ENCODE measurements at regions not wholly inside any gene's neighbourhood (a gene's known extent, or its start where the extent isn't known, plus 50 kb on each side); places are given as distances from the start of the nearest gene placed in this dataset.
"Not testable (repeated sequence)": the region's sequence is repeated elsewhere in the genome, so short reads cannot be mapped to it uniquely, and the experiment has no call there.

DNA sequence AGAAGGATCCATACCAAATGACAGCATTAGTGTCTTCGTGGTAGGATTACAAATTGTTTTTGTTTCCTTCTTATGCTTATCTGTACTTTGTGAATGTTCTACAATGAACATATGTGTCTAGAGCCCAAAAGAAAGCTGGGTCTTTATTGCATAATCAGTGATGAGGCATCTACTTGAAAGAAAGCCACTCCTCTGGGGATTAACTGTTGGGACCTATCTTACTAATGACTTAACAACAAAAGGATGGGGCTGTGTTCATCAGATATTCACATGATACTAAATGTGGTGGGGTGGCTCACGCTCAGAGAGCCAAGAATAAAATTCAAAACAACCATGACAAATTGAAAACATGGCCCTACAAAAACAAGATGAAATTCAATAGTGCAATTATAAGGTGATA is 160.2 kb downstream of the RGS9 start:
- Histone ChIP-seq H3K27ac (replicated peaks) (no peak overlapping the region), H3K36me3 (no peaks in the 10 kb centered on the region), H3K27me3 (ENCODE audit: low read depth) (peaks cover 28% of the 10 kb centered on the region), H3K9me3 (replicated peaks) (peaks cover 6% of the 10 kb centered on the region), H3K4me1 (no peaks in the 10 kb centered on the region), H3K4me3 (no peak overlapping the region)
- no peak for DNase-seq
- intact Hi-C loops (cut with micrococcal nuclease): loop anchor here (10.0 kb wide), 1 partner anchor 867 kb away; no protein-coding TSS in a partner anchor
- no peak for TF ChIP-seq CTCF (IDR thresholded peaks at IDR 0.05; ENCODE audit: borderline replicate concordance)

- H3K9me3 ChIP-seq (replicated peaks): no peaks in the 10 kb centered on the region
- no peaks in the 10 kb centered on the region for H3K36me3 ChIP-seq
- intact Hi-C loops (cut with micrococcal nuclease): loop anchor here (10.0 kb wide), 1 partner anchor 871 kb away; no protein-coding TSS in a partner anchor
- peak; percentile 81 for TF ChIP-seq CTCF (IDR thresholded peaks at IDR 0.05; ENCODE audit: borderline replicate concordance)
- peaks cover 12% of the 10 kb centered on the region for H3K27me3 ChIP-seq (ENCODE audit: low read depth)
- no peak overlapping the region for H3K27ac ChIP-seq (replicated peaks)
- no peaks in the 10 kb centered on the region for H3K4me1 ChIP-seq
- H3K4me3 ChIP-seq: no peak overlapping the region
- peak; percentile 38 for DNase-seq
These were observed 157.1 kb downstream of the RGS9 start for GRCh38 chr17:65294181-65294719.

- intact Hi-C loops (cut with micrococcal nuclease): loop anchor here (10.0 kb wide), 1 partner anchor 871 kb away; no protein-coding TSS in a partner anchor
- no peak for DNase-seq
- Histone ChIP-seq H3K27ac (replicated peaks) (no peak overlapping the region), H3K4me3 (no peak overlapping the region), H3K27me3 (ENCODE audit: low read depth) (peaks cover 12% of the 10 kb centered on the region), H3K9me3 (replicated peaks) (no peaks in the 10 kb centered on the region), H3K4me1 (no peaks in the 10 kb centered on the region), H3K36me3 (no peaks in the 10 kb centered on the region)
- no peak for TF ChIP-seq CTCF (IDR thresholded peaks at IDR 0.05; ENCODE audit: borderline replicate concordance)
These were observed 156.5 kb downstream of the RGS9 start for GRCh38 chr17:65293584-65294180.

DNA sequence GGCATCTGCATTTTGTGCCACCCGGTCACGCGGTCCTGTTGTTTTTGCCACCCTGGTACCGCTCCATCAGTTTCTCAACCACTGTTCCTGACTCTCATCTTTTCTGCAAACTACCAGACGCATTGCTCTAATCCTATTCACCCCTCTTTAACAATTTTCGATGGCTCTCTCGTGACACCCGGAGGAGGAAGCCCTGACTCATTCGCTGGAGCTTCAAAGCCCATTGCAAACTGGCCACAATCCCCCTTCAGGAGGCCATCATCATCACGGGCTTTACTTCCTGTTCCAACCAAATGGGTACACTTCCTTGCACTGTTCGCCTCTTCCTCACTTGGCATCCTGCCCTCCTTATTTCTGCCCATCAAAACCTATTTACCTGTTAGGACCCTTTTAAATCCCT is 155.3 kb downstream of the RGS9 start:
- peaks cover 12% of the 10 kb centered on the region for H3K27me3 ChIP-seq (ENCODE audit: low read depth)
- intact Hi-C loops (cut with micrococcal nuclease): loop anchor here (10.0 kb wide), 1 partner anchor 872 kb away; no protein-coding TSS in a partner anchor
- H3K27ac ChIP-seq (replicated peaks): no peak overlapping the region
- TF ChIP-seq CTCF (IDR thresholded peaks at IDR 0.05; ENCODE audit: borderline replicate concordance): no peak
- no peak for DNase-seq
- no peak overlapping the region for H3K4me3 ChIP-seq
- H3K9me3 ChIP-seq (replicated peaks): no peaks in the 10 kb centered on the region
- no peaks in the 10 kb centered on the region for H3K36me3 ChIP-seq
- H3K4me1 ChIP-seq: no peaks in the 10 kb centered on the region

DNA sequence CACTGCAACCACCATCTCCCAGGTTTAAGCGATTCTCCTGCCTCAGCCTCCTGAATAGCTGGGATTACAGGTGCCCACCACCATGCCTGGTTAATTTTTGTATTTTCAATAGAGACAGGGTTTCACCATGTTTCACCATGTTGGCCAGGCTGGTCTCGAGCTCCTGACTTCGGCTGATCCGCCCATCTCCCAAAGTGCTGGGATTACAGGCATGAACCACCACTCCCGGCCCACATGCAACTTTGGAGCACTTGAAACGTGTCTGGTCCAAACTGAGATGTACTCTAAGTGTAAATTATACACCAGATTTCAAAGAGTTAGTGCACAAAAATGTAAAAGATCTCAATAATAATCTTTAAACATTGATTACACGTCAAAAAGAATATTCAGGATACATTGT is 154.1 kb downstream of the RGS9 start:
- not testable (repeated sequence) for H3K27ac ChIP-seq (replicated peaks); DNase-seq; H3K9me3 ChIP-seq (replicated peaks); H3K36me3 ChIP-seq; H3K4me1 ChIP-seq; H3K4me3 ChIP-seq
- intact Hi-C loops (cut with micrococcal nuclease): loop anchor here (10.0 kb wide), 1 partner anchor 874 kb away; no protein-coding TSS in a partner anchor
- peaks cover 17% of the 10 kb centered on the region for H3K27me3 ChIP-seq (ENCODE audit: low read depth)

- Histone ChIP-seq H3K27me3 (ENCODE audit: low read depth) (peaks cover 14% of the 10 kb centered on the region), H3K4me1 (no peaks in the 10 kb centered on the region), H3K9me3 (replicated peaks) (no peaks in the 10 kb centered on the region), H3K36me3 (no peaks in the 10 kb centered on the region), H3K4me3 (no peak overlapping the region), H3K27ac (replicated peaks) (no peak overlapping the region)
- no peak for DNase-seq
- no peak for TF ChIP-seq CTCF (IDR thresholded peaks at IDR 0.05; ENCODE audit: borderline replicate concordance)
- intact Hi-C loops (cut with micrococcal nuclease): loop anchor here (10.0 kb wide), 1 partner anchor 874 kb away; no protein-coding TSS in a partner anchor
These were observed 153.4 kb downstream of the RGS9 start for GRCh38 chr17:65290616-65291015.

Data from left ventricle myocardium inferior (tissue), 1 donor.